ENCODE measurements at regions not wholly inside any gene's neighbourhood (a gene's known extent, or its start where the extent isn't known, plus 50 kb on each side); places are given as distances from the start of the nearest gene placed in this dataset.
A peak's percentile ranks its signal among the peaks of the same experiment; 100 is the strongest.

DNA sequence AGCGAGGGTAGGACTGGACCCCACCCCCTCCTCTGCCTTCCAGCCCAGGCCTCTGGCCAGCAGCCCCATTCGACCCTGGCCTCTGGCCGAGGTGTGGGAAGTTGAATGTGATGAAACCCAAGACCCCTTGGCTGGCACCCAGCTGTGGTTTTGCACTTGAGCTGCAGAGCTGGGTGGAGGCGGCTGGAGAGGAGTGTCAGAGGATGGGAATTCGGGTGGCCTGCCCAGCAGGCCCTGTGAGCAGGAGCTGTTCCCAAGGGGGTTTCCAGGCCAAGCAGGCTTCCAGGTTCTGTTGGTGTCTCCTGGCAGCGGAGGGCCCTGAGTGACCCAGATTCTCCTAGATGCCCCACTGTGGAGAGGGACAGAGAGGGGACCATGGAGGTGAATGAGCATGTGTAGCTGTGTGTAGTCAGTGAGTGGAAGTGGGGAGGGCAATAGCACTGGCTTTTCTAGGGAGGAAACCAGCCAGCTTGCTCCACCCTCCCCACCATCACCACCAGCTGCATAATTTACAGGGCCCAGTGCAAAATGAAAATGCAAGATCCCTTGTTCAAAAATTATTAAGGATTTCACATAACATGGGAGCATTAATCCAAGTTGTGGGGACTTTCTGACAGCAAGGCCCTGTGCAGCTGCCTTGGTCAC lies 172.2 kb upstream of the HAAO start:
- Mint-ChIP-seq H3K36me3 (ENCODE audit: low read depth) (no peaks in the 10 kb centered on the region), H3K9me3 (ENCODE audit: low read depth) (no peaks in the 10 kb centered on the region), H3K4me1 (ENCODE audit: low read depth) (peaks cover 77% of the 10 kb centered on the region), H3K4me3 (ENCODE audit: unreplicated experiment) (no peak overlapping the region), H3K27ac (ENCODE audit: unreplicated experiment) (peak overlapping the region; percentile 94), H3K27me3 (ENCODE audit: low read depth) (no peaks in the 10 kb centered on the region)
- no peak for DNase-seq (ENCODE audit: low spot score)
- no peak for TF ChIP-seq CTCF (IDR thresholded peaks at IDR 0.05)

GRCh38 chr2:42963452-42964068 lies 171.2 kb upstream of the HAAO start:
- Mint-ChIP-seq H3K36me3 (ENCODE audit: low read depth) (no peaks in the 10 kb centered on the region), H3K27ac (ENCODE audit: unreplicated experiment) (peak overlapping the region; percentile 89), H3K9me3 (ENCODE audit: low read depth) (no peaks in the 10 kb centered on the region), H3K27me3 (ENCODE audit: low read depth) (no peaks in the 10 kb centered on the region), H3K4me1 (ENCODE audit: low read depth) (peaks cover 76% of the 10 kb centered on the region), H3K4me3 (ENCODE audit: unreplicated experiment) (no peak overlapping the region)
- TF ChIP-seq CTCF (IDR thresholded peaks at IDR 0.05), result no peak
- DNase-seq (ENCODE audit: low spot score), result no peak

DNA sequence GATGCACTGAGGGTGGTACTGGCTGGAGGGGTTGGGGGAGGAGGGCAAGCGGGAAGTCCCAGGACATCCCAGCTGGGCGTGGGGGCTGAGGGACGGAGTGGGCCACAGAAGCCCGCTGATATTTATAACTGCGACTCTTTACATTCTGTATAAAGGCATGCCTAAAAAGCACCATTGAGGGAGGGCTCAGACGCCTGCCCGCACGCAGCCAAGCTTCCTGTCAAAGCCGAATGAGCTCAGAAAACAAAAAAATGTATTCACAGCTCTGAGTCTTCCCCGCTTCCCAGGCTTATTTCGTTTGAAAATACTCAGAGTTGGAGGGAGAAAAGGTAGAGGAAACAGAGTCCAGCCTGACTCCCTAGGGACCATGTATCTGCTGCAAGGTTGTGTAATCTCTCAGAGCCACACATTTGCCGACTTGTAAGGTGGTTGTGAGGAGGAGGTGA lies 170.1 kb upstream of the HAAO start:
- TF ChIP-seq CTCF (IDR thresholded peaks at IDR 0.05), result no peak
- Mint-ChIP-seq H3K36me3 (ENCODE audit: low read depth) (no peaks in the 10 kb centered on the region), H3K9me3 (ENCODE audit: low read depth) (no peaks in the 10 kb centered on the region), H3K27me3 (ENCODE audit: low read depth) (no peaks in the 10 kb centered on the region), H3K4me1 (ENCODE audit: low read depth) (peaks cover 72% of the 10 kb centered on the region), H3K27ac (ENCODE audit: unreplicated experiment) (peak overlapping the region; percentile 89), H3K4me3 (ENCODE audit: unreplicated experiment) (no peak overlapping the region)
- no peak for DNase-seq (ENCODE audit: low spot score)

GRCh38 chr2:42961961-42962360 lies 169.6 kb upstream of the HAAO start:
- peaks cover 69% of the 10 kb centered on the region for H3K4me1 Mint-ChIP-seq (ENCODE audit: low read depth)
- H3K4me3 Mint-ChIP-seq (ENCODE audit: unreplicated experiment), result no peak overlapping the region
- H3K27ac Mint-ChIP-seq (ENCODE audit: unreplicated experiment), result peak overlapping the region; percentile 89
- H3K9me3 Mint-ChIP-seq (ENCODE audit: low read depth), result no peaks in the 10 kb centered on the region
- no peak for DNase-seq (ENCODE audit: low spot score)
- no peaks in the 10 kb centered on the region for H3K36me3 Mint-ChIP-seq (ENCODE audit: low read depth)
- no peak for TF ChIP-seq CTCF (IDR thresholded peaks at IDR 0.05)
- H3K27me3 Mint-ChIP-seq (ENCODE audit: low read depth), result no peaks in the 10 kb centered on the region

DNA sequence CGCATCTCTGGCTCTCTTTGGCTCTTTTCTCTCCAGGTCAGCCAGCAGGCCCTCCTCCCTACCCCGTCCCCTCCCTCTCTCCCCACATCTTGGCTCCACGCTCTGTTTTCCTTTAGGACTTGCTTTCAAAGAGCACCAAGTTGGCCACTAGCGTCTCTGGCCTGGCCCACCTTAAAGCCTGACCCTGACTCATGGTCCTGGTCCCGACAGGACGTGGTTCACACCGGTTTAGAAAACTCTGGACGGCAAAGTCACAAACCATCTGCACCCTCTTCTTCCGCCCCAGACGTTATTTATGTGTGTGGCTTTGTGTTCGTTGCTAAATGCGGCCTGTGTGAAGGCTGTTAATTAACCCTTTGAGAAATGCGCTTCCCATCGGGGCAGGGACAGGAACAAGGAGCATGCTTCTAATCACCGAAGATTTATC lies 169.0 kb upstream of the HAAO start:
- peak overlapping the region; percentile 45 for H3K27ac Mint-ChIP-seq (ENCODE audit: unreplicated experiment)
- no peaks in the 10 kb centered on the region for H3K27me3 Mint-ChIP-seq (ENCODE audit: low read depth)
- H3K4me3 Mint-ChIP-seq (ENCODE audit: unreplicated experiment), result no peak overlapping the region
- no peak for DNase-seq (ENCODE audit: low spot score)
- H3K9me3 Mint-ChIP-seq (ENCODE audit: low read depth), result no peaks in the 10 kb centered on the region
- peaks cover 69% of the 10 kb centered on the region for H3K4me1 Mint-ChIP-seq (ENCODE audit: low read depth)
- no peaks in the 10 kb centered on the region for H3K36me3 Mint-ChIP-seq (ENCODE audit: low read depth)
- TF ChIP-seq CTCF (IDR thresholded peaks at IDR 0.05), result no peak
